GM13976 (cell line): ENCODE measurements at regions not wholly inside any gene's neighbourhood (a gene's known extent, or its start where the extent isn't known, plus 50 kb on each side); places are given as distances from the start of the nearest gene placed in this dataset.
"Not testable (repeated sequence)": the region's sequence is repeated elsewhere in the genome, so short reads cannot be mapped to it uniquely, and the experiment has no call there.

Source experiments
- DNase-seq: peaks from one replicate; pipeline ENCODE4 v3.0.0; 2012; ENCODE audit warnings: low spot score
- CTCF ChIP-seq: IDR thresholded peaks from 2 replicates; pipeline ENCODE4 v1.5.1; 2012; ENCODE audit warnings: borderline replicate concordance, mild to moderate bottlenecking; ENCODE audit not compliant: insufficient read depth; ENCODE audit errors: extremely low read depth, missing control alignments, control extremely low read depth
- in situ Hi-C: fragments of 300-500 bp; cut with MboI; formaldehyde crosslinking; loops from one replicate; pipeline ENCODE4 v1.12.0; 2022; ENCODE audit warnings: low sequenced_read_pairs, mixed read lengths, inconsistent platforms; ENCODE audit not compliant: unreplicated experiment

GRCh38 chr10:89980166-89980565 is 278.8 kb downstream of the KIF20B start:
- in situ Hi-C loops: no loop called here
- DNase-seq: no peak
- TF ChIP-seq CTCF: no peak

DNA sequence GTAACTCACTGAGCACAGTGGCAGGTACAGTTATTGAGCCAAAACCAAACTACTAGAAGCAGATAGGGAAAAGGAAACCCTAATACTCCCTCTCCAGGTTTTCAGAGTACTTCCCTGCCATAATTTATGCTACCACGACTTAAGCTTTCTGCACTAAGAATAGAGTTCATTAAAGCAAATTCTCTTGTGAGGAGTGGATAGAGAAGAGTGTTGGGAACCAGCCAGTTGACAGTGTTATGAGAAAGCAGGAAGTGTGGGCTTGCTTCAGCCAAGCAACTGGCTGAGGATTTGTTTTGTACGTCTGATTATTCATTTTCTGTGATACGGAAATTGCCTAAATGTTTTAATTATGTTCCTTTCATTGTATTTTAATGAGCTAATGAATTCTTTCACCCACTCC is 280.5 kb downstream of the KIF20B start:
- TF ChIP-seq CTCF: no peak
- in situ Hi-C loops: no loop called here
- DNase-seq: no peak

DNA sequence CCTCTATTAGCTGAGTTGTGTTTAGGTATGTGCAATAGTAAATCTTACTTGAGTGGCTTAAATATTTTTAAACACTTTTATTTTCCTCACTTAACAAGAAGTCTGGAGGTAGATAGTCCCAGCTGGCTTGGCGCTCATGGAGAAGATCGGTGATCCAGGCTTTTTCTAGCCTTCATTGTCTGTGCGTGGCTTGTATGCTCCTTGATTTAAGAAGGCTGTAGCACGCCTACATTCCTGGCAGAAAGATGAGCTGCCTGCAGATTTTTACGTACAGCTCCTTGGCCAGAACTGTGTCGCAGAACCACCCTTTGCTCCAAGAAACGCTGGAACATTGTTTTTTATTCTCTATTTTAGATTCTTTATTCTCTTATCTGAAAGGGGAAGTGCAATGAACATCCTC is 284.1 kb downstream of the KIF20B start:
- TF ChIP-seq CTCF: no peak
- no peak for DNase-seq
- in situ Hi-C loops: no loop called here

- in situ Hi-C loops: not testable (repeated sequence)
Observed at GRCh38 chr10:89988361-89988760, 287.0 kb downstream of the KIF20B start.

GRCh38 chr10:89992575-89992974 is 291.2 kb downstream of the KIF20B start:
- no peak for TF ChIP-seq CTCF
- DNase-seq: no peak
- in situ Hi-C loops: no loop called here

More at GRCh38 chr10:89988361-89988760, 287.0 kb downstream of the KIF20B start:
- not testable (repeated sequence) for DNase-seq

DNA sequence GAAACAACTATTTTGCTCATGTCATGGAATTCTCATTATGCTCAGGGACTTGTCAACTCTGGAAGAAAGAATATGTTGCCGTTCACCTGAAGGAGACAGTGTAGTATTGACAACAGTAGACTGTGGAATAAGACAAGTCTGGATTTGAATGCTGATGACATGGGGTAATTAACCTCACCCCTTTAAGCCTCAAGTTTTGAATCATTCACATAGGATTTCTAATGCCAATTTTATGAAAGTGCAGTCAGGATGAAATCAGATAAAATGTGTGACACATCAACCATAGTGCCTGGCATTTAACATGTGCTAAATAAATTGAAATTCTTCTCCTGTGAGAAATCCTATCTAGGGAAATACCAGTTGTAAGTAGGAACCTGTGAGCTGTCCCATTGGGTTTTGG is 305.8 kb downstream of the KIF20B start:
- no peak for TF ChIP-seq CTCF
- no peak for DNase-seq
- in situ Hi-C loops: no loop called here

DNA sequence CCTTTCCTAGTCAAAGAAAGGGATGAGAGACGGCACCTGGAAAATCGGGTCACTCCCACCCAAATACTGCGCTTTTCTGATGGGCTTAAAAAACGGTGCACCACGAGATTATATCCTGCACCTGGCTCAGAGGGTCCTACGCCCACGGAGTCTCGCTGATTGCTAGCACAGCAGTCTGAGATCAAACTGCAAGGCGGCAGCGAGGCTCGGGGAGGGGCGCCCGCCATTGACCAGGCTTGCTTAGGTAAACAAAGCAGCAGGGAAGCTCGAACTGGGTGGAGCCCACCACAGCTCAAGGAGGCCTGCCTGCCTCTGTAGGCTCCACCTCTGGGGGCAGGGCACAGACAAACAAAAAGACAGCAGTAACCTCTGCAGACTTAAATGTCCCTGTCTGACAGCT is 309.9 kb downstream of the KIF20B start:
- in situ Hi-C loops, DNase-seq: not testable (repeated sequence)

GRCh38 chr10:90018819-90019218 is 317.4 kb downstream of the KIF20B start:
- no peak for TF ChIP-seq CTCF
- in situ Hi-C loops: no loop called here
- DNase-seq: no peak
